IPS-20b (cell line): ENCODE measurements at regions not wholly inside any gene's neighbourhood (a gene's known extent, or its start where the extent isn't known, plus 50 kb on each side); places are given as distances from the start of the nearest gene placed in this dataset.
"Not testable (repeated sequence)": the region's sequence is repeated elsewhere in the genome, so short reads cannot be mapped to it uniquely, and the experiment has no call there.

ENCODE experiments used
- H3K27ac ChIP-seq: one replicate; pipeline ENCODE4 v1.5.1; 2013; ENCODE audit warnings: low read length
- H3K27me3 ChIP-seq: 2 replicates; pipeline ENCODE4 v1.6.1; 2013; ENCODE audit warnings: mild to moderate bottlenecking, low read length, inconsistent platforms; ENCODE audit not compliant: insufficient read depth
- H3K36me3 ChIP-seq: 2 replicates; pipeline ENCODE4 v1.6.1; 2013; ENCODE audit warnings: low read depth, mild to moderate bottlenecking, inconsistent platforms, low read length, moderate library complexity; ENCODE audit not compliant: insufficient read depth
- H3K4me1 ChIP-seq: 2 replicates; pipeline ENCODE4 v1.6.1; 2013; ENCODE audit warnings: mild to moderate bottlenecking, control low read depth, inconsistent platforms, low read length, moderate library complexity; ENCODE audit not compliant: insufficient read depth
- H3K4me3 ChIP-seq: 2 replicates; pipeline ENCODE4 v1.5.1; 2013; ENCODE audit warnings: mild to moderate bottlenecking, low read length, inconsistent platforms
- H3K9ac ChIP-seq: 2 replicates; pipeline ENCODE4 v1.6.1; 2013; ENCODE audit warnings: low read depth, mild to moderate bottlenecking, inconsistent platforms, low read length, moderate library complexity
- H3K9me3 ChIP-seq: 2 replicates; pipeline ENCODE4 v1.6.1; 2013; ENCODE audit warnings: mild to moderate bottlenecking, low read depth, low read length, inconsistent platforms; ENCODE audit not compliant: insufficient read depth

GRCh38 chr6:68087399-68088133, 547.5 kb upstream of the ADGRB3 start:
- H3K27ac ChIP-seq = no peak overlapping the region
- no peak overlapping the region for H3K9ac ChIP-seq
- no peaks in the 10 kb centered on the region for H3K4me1 ChIP-seq
- H3K27me3 ChIP-seq = no peaks in the 10 kb centered on the region
- no peaks in the 10 kb centered on the region for H3K36me3 ChIP-seq
- H3K9me3 ChIP-seq = peaks cover 13% of the 10 kb centered on the region
- no peak overlapping the region for H3K4me3 ChIP-seq

DNA sequence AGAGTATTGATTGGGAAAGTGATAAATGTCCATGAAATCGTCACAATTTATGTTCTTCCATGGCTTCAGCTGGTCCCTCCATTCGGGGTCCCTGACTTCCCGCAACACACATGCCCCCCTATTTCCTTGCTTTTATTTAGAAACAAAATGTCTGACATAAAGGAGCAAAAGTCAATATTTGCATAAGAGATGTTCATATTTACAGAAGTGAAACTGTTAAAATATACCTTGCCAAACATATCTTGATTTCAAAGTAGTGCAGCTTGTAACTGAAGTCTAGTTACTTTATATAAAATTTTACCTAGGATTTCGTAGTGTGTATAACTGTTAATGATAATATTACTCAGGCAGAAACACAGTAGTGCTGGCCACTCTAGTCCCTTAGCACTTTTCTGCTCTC, 548.9 kb upstream of the ADGRB3 start:
- H3K36me3 ChIP-seq = no peaks in the 10 kb centered on the region
- H3K4me1 ChIP-seq = no peaks in the 10 kb centered on the region
- H3K4me3 ChIP-seq = no peak overlapping the region
- no peak overlapping the region for H3K9ac ChIP-seq
- no peak overlapping the region for H3K27ac ChIP-seq
- peaks cover 13% of the 10 kb centered on the region for H3K9me3 ChIP-seq
- H3K27me3 ChIP-seq = no peaks in the 10 kb centered on the region

DNA sequence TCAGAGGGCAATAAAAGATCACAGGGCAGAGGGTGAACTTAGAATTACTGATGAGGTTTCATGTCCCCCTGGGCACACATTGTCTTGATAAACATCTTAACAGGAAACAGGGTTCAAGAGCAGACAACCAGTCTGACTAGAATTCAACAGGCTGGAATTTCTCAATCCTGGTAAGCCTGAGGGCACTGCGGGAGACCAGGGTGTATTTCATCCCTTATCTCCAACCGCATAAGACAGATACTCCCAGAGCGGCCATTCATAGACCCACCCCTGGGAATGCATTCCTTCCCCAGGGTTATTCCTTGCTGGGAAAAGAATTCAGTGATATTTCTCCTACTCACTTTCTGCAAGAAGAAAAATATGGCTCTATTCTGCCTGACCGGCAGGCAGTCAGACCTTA, 549.5 kb upstream of the ADGRB3 start:
- not testable (repeated sequence) for H3K27me3 ChIP-seq, H3K9ac ChIP-seq, H3K36me3 ChIP-seq, H3K4me3 ChIP-seq, H3K27ac ChIP-seq, H3K4me1 ChIP-seq
- peaks cover 13% of the 10 kb centered on the region for H3K9me3 ChIP-seq

GRCh38 chr6:68082086-68082485, 553.0 kb upstream of the ADGRB3 start:
- H3K4me3 ChIP-seq = no peak overlapping the region
- peaks cover 13% of the 10 kb centered on the region for H3K9me3 ChIP-seq
- H3K4me1 ChIP-seq = no peaks in the 10 kb centered on the region
- no peaks in the 10 kb centered on the region for H3K27me3 ChIP-seq
- H3K36me3 ChIP-seq = no peaks in the 10 kb centered on the region
- no peak overlapping the region for H3K9ac ChIP-seq
- no peak overlapping the region for H3K27ac ChIP-seq

DNA sequence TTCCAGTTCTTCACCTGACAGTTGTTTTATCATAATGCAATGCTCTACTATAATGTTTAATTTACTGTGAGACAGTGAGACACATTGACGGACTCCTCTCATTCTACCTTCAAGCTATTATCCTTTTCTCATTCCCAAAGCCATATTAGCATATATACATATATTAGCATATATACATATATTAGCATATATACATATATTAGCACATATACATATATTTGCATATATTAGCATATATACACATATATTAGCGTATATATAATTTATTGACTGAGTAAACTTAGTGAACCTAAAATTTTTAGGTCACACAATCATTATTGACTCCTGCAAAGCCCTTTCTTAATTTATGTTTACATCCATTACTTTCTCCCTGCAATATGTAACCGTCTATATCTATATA, 555.0 kb upstream of the ADGRB3 start:
- no peak overlapping the region for H3K27ac ChIP-seq
- peaks cover 10% of the 10 kb centered on the region; the same call in 1 of the 2 replicates for H3K4me1 ChIP-seq
- H3K27me3 ChIP-seq = no peaks in the 10 kb centered on the region
- H3K4me3 ChIP-seq = no peak overlapping the region
- no peaks in the 10 kb centered on the region for H3K36me3 ChIP-seq
- no peak overlapping the region for H3K9ac ChIP-seq
- peaks cover 5% of the 10 kb centered on the region for H3K9me3 ChIP-seq

- Histone ChIP-seq H3K27ac (no peak overlapping the region), H3K9me3 (no peaks in the 10 kb centered on the region), H3K27me3 (no peaks in the 10 kb centered on the region), H3K36me3 (no peaks in the 10 kb centered on the region), H3K9ac (no peak overlapping the region), H3K4me3 (no peak overlapping the region), H3K4me1 (peaks cover 13% of the 10 kb centered on the region; the same call in 1 of the 2 replicates)
These were observed 557.4 kb upstream of the ADGRB3 start for GRCh38 chr6:68077661-68078060.

DNA sequence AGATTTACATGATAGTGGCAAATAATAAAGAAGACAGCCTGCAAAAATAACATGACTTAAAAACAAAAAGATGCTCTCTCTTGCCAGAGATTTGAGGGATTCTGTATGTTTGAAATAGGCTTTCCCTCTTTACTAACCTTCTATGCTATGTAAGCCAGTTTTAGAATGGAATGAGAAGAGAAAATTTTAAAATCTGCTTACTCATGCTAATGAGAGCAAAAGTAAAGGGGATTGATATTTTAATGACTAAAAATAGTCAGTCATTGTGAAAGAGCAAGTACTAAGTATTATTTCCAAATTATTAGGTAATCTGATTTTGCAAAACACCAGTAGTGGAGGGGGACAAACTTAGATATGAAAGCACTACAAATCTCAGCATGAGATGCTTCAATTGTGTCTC, 563.3 kb upstream of the ADGRB3 start:
- Histone ChIP-seq H3K27ac (no peak overlapping the region), H3K4me3 (no peak overlapping the region), H3K36me3 (no peaks in the 10 kb centered on the region), H3K9ac (peak overlapping the region; percentile 26; the same call in 1 of the 2 replicates), H3K4me1 (peaks cover 45% of the 10 kb centered on the region), H3K9me3 (no peaks in the 10 kb centered on the region), H3K27me3 (no peaks in the 10 kb centered on the region)

- H3K36me3 ChIP-seq = no peaks in the 10 kb centered on the region
- peaks cover 35% of the 10 kb centered on the region for H3K4me1 ChIP-seq
- H3K27me3 ChIP-seq = no peaks in the 10 kb centered on the region
- peak overlapping the region; percentile 21; the same call in 1 of the 2 replicates for H3K4me3 ChIP-seq
- no peak overlapping the region; the same call in 1 of the 2 replicates for H3K9ac ChIP-seq
- H3K27ac ChIP-seq = peak overlapping the region; percentile 76
- H3K9me3 ChIP-seq = no peaks in the 10 kb centered on the region
These were observed 565.0 kb upstream of the ADGRB3 start for GRCh38 chr6:68069921-68070710.

- Histone ChIP-seq H3K4me3 (no peak overlapping the region), H3K36me3 (no peaks in the 10 kb centered on the region), H3K9me3 (no peaks in the 10 kb centered on the region), H3K9ac (no peak overlapping the region), H3K27ac (no peak overlapping the region), H3K27me3 (no peaks in the 10 kb centered on the region), H3K4me1 (peaks cover 7% of the 10 kb centered on the region; the same call in 1 of the 2 replicates)
These were observed 575.2 kb upstream of the ADGRB3 start for GRCh38 chr6:68059899-68060298.

GRCh38 chr6:68059261-68059660, 575.8 kb upstream of the ADGRB3 start:
- Histone ChIP-seq H3K27ac (no peak overlapping the region), H3K9ac (no peak overlapping the region), H3K4me3 (no peak overlapping the region), H3K36me3 (no peaks in the 10 kb centered on the region), H3K27me3 (no peaks in the 10 kb centered on the region), H3K9me3 (no peaks in the 10 kb centered on the region), H3K4me1 (peaks cover 7% of the 10 kb centered on the region; the same call in 1 of the 2 replicates)

DNA sequence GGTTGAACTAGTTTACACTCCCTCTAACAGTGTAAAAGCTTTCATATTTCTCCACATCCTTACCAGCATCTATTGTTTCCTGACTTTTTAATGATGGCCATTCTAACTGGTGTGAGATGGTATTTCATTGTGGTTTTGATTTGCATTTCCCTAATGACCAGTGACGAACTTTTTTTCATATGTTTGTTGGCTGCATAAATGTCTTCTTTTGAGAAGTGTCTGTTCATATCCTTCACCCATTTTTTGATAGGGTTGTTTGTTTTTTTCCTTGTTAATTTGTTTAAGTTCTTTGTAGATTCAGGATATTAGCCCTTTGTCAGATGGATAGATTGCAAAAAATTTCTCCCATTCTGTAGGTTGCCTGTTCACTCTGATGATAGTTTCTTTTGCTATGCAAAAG, 578.5 kb upstream of the ADGRB3 start:
- H3K9me3 ChIP-seq, H3K36me3 ChIP-seq, H3K4me1 ChIP-seq, H3K27me3 ChIP-seq, H3K27ac ChIP-seq, H3K4me3 ChIP-seq, H3K9ac ChIP-seq: not testable (repeated sequence)

DNA sequence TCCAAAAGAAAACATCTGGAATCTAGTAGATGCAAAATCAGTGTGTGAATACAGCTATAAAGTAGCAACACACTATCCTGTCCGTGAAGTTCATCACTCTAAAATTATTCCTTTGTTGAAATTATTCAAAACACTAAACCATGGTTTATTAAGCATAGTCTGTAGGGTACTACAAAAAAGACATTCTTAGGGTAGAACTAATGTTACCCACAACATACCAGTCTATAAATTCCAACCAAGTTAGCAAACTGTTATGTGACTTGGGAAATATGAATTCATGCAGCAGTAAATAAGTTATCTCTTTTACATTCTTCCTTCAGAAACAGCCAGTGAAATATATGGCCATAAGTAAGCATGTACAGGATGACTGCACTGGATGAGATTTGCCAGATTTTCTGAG, 580.3 kb upstream of the ADGRB3 start:
- Histone ChIP-seq H3K27me3 (no peaks in the 10 kb centered on the region), H3K36me3 (no peaks in the 10 kb centered on the region), H3K9ac (no peak overlapping the region), H3K4me3 (no peak overlapping the region), H3K27ac (no peak overlapping the region), H3K4me1 (peaks cover 1% of the 10 kb centered on the region; the same call in 1 of the 2 replicates), H3K9me3 (no peaks in the 10 kb centered on the region)
